ENCODE measurements at regions not wholly inside any gene's neighbourhood (a gene's known extent, or its start where the extent isn't known, plus 50 kb on each side); places are given as distances from the start of the nearest gene placed in this dataset.

- Histone ChIP-seq H3K79me1 (ENCODE audit: insufficient read depth, low read depth, low read length, poor library complexity, severe bottlenecking) (no peaks in the 10 kb centered on the region), H2BK5ac (ENCODE audit: insufficient read length, low read length) (no peak overlapping the region), H3K79me2 (ENCODE audit: insufficient read depth, low read length) (no peaks in the 10 kb centered on the region), H4K20me1 (ENCODE audit: control insufficient read depth, insufficient read depth, insufficient read length) (no peaks in the 10 kb centered on the region), H3K18ac (ENCODE audit: insufficient read length, low read depth, low read length) (no peak overlapping the region), H2BK12ac (ENCODE audit: insufficient read length, low read depth, low read length) (no peak overlapping the region), H3K27ac (ENCODE audit: insufficient read length, low read depth, low read length) (no peak overlapping the region), H2AK5ac (ENCODE audit: insufficient read length, low read length) (no peak overlapping the region), H3K4ac (ENCODE audit: low read depth, low read length) (no peak overlapping the region), H2BK20ac (ENCODE audit: low read depth, low read length, poor library complexity, severe bottlenecking) (no peak overlapping the region), H3K9me3 (ENCODE audit: control insufficient read depth, low read depth, low read length) (no peaks in the 10 kb centered on the region), H4K8ac (replicated peaks; ENCODE audit: insufficient read length, low read depth, low read length) (no peak overlapping the region), H3T11ph (ENCODE audit: low read length) (no peak overlapping the region), H3K4me2 (ENCODE audit: insufficient read depth, insufficient read length, low read length) (no peak overlapping the region), H4K91ac (ENCODE audit: insufficient read length, low read depth, low read length) (no peak overlapping the region), H3K56ac (ENCODE audit: insufficient read length, low read depth, low read length) (no peak overlapping the region), H2AFZ (ENCODE audit: low read length) (no peak overlapping the region), H3K23me2 (ENCODE audit: insufficient read length, low read depth, low read length, poor library complexity, severe bottlenecking) (no peaks in the 10 kb centered on the region), H3K23ac (ENCODE audit: insufficient read length, low read depth, low read length) (no peak overlapping the region), H3K9ac (ENCODE audit: extremely low read depth, insufficient read length, low read length) (no peak overlapping the region), H3K4me1 (ENCODE audit: insufficient read depth, low read length) (0 out of 2 replicates have a peak, but pooled peaks cover 4% of the 10 kb centered on the region), H4K5ac (ENCODE audit: insufficient read length, low read depth, low read length) (no peak overlapping the region), H3K27me3 (ENCODE audit: insufficient read depth, low read length) (no peaks in the 10 kb centered on the region), H2BK120ac (ENCODE audit: low read depth, low read length, poor library complexity, severe bottlenecking) (no peak overlapping the region), H2BK15ac (ENCODE audit: low read depth, low read length) (no peak overlapping the region), H3K14ac (ENCODE audit: insufficient read depth, low read length) (no peak overlapping the region)
- Mint-ChIP-seq H3K4me3 (no peak overlapping the region), H3K9me3 (peaks cover 6 to 8% of the 10 kb centered on the region in 2 experiments; a peak in 3 of 5 replicates), H3K36me3 (ENCODE audit: insufficient read depth in 1 of 3, low read depth in 3 of 3) (peaks cover 0 to 9% (median 0%) of the 10 kb centered on the region in 3 experiments; a peak in 2 of 7 replicates), H3K27ac (no peak overlapping the region), H3K4me1 (peaks cover 9 to 10% of the 10 kb centered on the region in 2 experiments), H3K27me3 (ENCODE audit: low read depth) (no peaks in the 10 kb centered on the region)
- TF ChIP-seq, protein P1, sequence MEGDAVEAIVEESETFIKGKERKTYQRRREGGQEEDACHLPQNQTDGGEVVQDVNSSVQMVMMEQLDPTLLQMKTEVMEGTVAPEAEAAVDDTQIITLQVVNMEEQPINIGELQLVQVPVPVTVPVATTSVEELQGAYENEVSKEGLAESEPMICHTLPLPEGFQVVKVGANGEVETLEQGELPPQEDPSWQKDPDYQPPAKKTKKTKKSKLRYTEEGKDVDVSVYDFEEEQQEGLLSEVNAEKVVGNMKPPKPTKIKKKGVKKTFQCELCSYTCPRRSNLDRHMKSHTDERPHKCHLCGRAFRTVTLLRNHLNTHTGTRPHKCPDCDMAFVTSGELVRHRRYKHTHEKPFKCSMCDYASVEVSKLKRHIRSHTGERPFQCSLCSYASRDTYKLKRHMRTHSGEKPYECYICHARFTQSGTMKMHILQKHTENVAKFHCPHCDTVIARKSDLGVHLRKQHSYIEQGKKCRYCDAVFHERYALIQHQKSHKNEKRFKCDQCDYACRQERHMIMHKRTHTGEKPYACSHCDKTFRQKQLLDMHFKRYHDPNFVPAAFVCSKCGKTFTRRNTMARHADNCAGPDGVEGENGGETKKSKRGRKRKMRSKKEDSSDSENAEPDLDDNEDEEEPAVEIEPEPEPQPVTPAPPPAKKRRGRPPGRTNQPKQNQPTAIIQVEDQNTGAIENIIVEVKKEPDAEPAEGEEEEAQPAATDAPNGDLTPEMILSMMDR (conservative IDR thresholded peaks at IDR 0.05) = no peak
- no peak for DNase-seq
- WGBS (ENCODE audit: extremely low coverage, insufficient read length, low lambda C conversion rate) = no CpG with 5 or more reads among the region's 5 CpGs
Observed at GRCh38 chr7:41415471-41416207, 287.3 kb downstream of the INHBA start.

All from H9 (cell line).